Hepatocyte (in vitro differentiated cells): ENCODE measurements at regions not wholly inside any gene's neighbourhood (a gene's known extent, or its start where the extent isn't known, plus 50 kb on each side); places are given as distances from the start of the nearest gene placed in this dataset.

Source experiments
- DNase-seq: peaks from one replicate; pipeline ENCODE4 v3.0.0-alpha.2; 2016; ENCODE audit warnings: low spot score
- H2AFZ ChIP-seq: fragments of 200-600 bp; sonication (generic); 2 replicates; pipeline ENCODE4 v1.6.0; 2016; ENCODE audit warnings: antibody characterized with exemption, mild to moderate bottlenecking
- H3K27ac ChIP-seq: fragments of 200-600 bp; sonication (generic); 2 replicates; pipeline ENCODE4 v1.5.1; 2016; ENCODE audit warnings: mild to moderate bottlenecking
- H3K27me3 ChIP-seq: fragments of 200-600 bp; sonication (generic); 2 replicates; pipeline ENCODE4 v1.6.1; 2016
- H3K36me3 ChIP-seq: fragments of 200-600 bp; sonication (generic); replicated peaks from 2 replicates; pipeline ENCODE4 v1.5.1; 2016; ENCODE audit warnings: low read depth; ENCODE audit not compliant: insufficient read depth
- H3K4me1 ChIP-seq: fragments of 200-600 bp; sonication (generic); 2 replicates; pipeline ENCODE4 v1.5.1; 2016; ENCODE audit warnings: mild to moderate bottlenecking, moderate library complexity; ENCODE audit not compliant: insufficient read depth
- H3K4me2 ChIP-seq: fragments of 200-600 bp; sonication (generic); 2 replicates; pipeline ENCODE4 v1.6.0; 2016
- H3K4me3 ChIP-seq: fragments of 200-600 bp; sonication (generic); 2 replicates; pipeline ENCODE4 v1.5.1; 2016; ENCODE audit warnings: mild to moderate bottlenecking
- H3K79me2 ChIP-seq: fragments of 200-600 bp; sonication (generic); 2 replicates; pipeline ENCODE4 v1.6.0; 2017; ENCODE audit warnings: mild to moderate bottlenecking
- H3K9me2 ChIP-seq: fragments of 200-600 bp; sonication (generic); replicated peaks from 2 replicates; pipeline ENCODE4 v1.6.0; 2017; ENCODE audit warnings: mild to moderate bottlenecking; ENCODE audit not compliant: insufficient read depth
- H3K9me3 ChIP-seq: fragments of 200-600 bp; sonication (generic); 2 replicates; pipeline ENCODE4 v1.5.1; 2016; ENCODE audit warnings: low read depth, mild to moderate bottlenecking
- H4K20me1 ChIP-seq: fragments of 200-600 bp; sonication (generic); 2 replicates; pipeline ENCODE4 v1.6.0; 2016; ENCODE audit warnings: mild to moderate bottlenecking; ENCODE audit not compliant: insufficient read depth, poor library complexity, severe bottlenecking
- EZH2 ChIP-seq: fragments of 200-600 bp; sonication (generic); IDR thresholded peaks from 2 replicates; pipeline ENCODE4 v1.6.1; 2016; ENCODE audit warnings: antibody characterized with exemption, mild to moderate bottlenecking, borderline replicate concordance
- EZH2phosphoT487 ChIP-seq: fragments of 200-600 bp; sonication (generic); IDR thresholded peaks from one replicate; pipeline ENCODE4 v1.6.1; 2018; ENCODE audit warnings: antibody characterized with exemption, mild to moderate bottlenecking, low read depth, moderate library complexity; ENCODE audit not compliant: unreplicated experiment, severe bottlenecking
- WGBS: methylation state at CpG from one replicate; pipeline ENCODE4 v1.1.6; 2016; ENCODE audit warnings: low lambda C conversion rate; ENCODE audit errors: missing lambda C conversion rate; 5-methylcytosine and 5-hydroxymethylcytosine counted together
- TF ChIP-seq, protein P1 (sequence below): fragments of 200-600 bp; sonication (generic); IDR thresholded peaks from 2 replicates; pipeline ENCODE4 v1.5.1; 2016; ENCODE audit warnings: antibody characterized with exemption, mild to moderate bottlenecking; ENCODE audit not compliant: poor library complexity

DNA sequence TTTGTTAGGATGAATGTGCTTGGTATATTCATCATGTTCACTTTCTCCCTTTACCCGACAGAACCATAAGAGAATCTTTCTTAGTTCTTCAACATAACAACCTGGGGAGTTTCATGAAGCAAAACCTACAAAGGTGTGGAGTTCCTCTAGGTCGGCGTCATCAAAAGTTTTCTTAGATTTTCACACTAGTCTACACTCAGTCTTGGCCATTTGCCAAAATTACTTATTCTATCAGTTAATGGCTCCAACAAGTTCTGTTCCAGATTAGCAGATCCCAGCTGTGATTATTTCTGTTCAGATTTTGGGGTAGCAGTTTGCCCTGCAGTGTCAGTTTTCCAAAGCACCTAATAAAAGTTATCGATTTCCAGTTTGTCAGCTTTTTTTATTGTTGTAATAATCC lies 935.8 kb upstream of the RAG2 start:
- no peaks in the 10 kb centered on the region for H3K36me3 ChIP-seq
- no peaks in the 10 kb centered on the region for H3K27me3 ChIP-seq
- DNase-seq, result no peak
- H3K79me2 ChIP-seq, result no peaks in the 10 kb centered on the region
- WGBS, result 90% methylated on average over 4 of the region's 4 CpGs
- H4K20me1 ChIP-seq, result no peaks in the 10 kb centered on the region
- no peak overlapping the region for H2AFZ ChIP-seq
- TF ChIP-seq EZH2phosphoT487 (no peak), EZH2 (no peak)
- TF ChIP-seq, protein P1, sequence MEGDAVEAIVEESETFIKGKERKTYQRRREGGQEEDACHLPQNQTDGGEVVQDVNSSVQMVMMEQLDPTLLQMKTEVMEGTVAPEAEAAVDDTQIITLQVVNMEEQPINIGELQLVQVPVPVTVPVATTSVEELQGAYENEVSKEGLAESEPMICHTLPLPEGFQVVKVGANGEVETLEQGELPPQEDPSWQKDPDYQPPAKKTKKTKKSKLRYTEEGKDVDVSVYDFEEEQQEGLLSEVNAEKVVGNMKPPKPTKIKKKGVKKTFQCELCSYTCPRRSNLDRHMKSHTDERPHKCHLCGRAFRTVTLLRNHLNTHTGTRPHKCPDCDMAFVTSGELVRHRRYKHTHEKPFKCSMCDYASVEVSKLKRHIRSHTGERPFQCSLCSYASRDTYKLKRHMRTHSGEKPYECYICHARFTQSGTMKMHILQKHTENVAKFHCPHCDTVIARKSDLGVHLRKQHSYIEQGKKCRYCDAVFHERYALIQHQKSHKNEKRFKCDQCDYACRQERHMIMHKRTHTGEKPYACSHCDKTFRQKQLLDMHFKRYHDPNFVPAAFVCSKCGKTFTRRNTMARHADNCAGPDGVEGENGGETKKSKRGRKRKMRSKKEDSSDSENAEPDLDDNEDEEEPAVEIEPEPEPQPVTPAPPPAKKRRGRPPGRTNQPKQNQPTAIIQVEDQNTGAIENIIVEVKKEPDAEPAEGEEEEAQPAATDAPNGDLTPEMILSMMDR, result no peak
- H3K9me3 ChIP-seq, result no peaks in the 10 kb centered on the region
- no peak overlapping the region for H3K4me2 ChIP-seq
- H3K9me2 ChIP-seq, result no peaks in the 10 kb centered on the region
- H3K4me3 ChIP-seq, result no peak overlapping the region
- H3K4me1 ChIP-seq, result no peaks in the 10 kb centered on the region
- no peak overlapping the region for H3K27ac ChIP-seq

DNA sequence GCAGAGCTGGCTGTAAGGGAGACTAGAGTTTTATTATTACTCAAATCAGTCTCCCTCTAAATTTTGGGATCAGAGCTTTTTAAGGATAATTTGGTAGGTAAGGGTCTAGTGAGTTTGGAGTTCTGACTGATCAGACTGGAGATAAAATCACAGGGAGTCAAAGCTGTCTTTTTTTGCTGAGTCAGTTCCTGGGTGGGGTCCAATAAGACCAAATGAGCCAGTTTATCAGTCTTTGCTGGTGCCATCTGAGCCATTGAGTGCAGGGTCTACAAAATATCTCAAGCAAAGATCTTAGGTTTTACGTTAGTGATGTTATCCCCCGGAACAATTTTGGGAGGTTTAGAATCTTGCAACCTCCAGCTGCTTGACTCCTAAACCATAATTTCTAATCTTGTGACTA lies 935.1 kb upstream of the RAG2 start:
- no peak for DNase-seq
- no peaks in the 10 kb centered on the region for H3K9me2 ChIP-seq
- no peak overlapping the region for H3K27ac ChIP-seq
- TF ChIP-seq, protein P1, result no peak
- TF ChIP-seq EZH2 (no peak), EZH2phosphoT487 (no peak)
- 70% methylated on average over 2 of the region's 2 CpGs for WGBS
- H3K27me3 ChIP-seq, result no peaks in the 10 kb centered on the region
- no peaks in the 10 kb centered on the region for H3K4me1 ChIP-seq
- H3K36me3 ChIP-seq, result no peaks in the 10 kb centered on the region
- H3K4me2 ChIP-seq, result no peak overlapping the region
- no peaks in the 10 kb centered on the region for H4K20me1 ChIP-seq
- H3K9me3 ChIP-seq, result no peaks in the 10 kb centered on the region
- no peaks in the 10 kb centered on the region for H3K79me2 ChIP-seq
- no peak overlapping the region for H2AFZ ChIP-seq
- no peak overlapping the region for H3K4me3 ChIP-seq

DNA sequence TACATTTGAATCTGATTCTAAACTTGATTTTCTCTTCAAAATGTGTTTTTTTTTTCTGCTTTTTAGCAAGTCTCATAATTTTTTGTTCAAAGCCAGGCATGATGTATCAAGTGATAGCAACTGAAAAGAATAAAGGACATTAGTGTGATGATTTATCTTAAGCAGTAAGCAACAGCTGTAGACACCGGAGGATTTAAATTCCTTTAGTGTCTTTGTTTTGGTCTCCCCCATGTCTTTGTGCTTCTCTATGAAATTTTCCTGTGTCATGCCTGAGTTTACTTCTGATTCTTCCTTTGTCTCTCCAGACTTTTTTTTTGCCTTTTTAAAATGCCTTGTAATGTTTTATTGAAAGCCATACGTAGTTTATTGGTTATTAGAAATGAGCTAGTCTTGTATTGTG lies 934.2 kb upstream of the RAG2 start:
- no peak overlapping the region for H3K27ac ChIP-seq
- H2AFZ ChIP-seq, result no peak overlapping the region
- TF ChIP-seq EZH2 (no peak), EZH2phosphoT487 (no peak)
- TF ChIP-seq, protein P1, result no peak
- no peak overlapping the region for H3K4me3 ChIP-seq
- no peaks in the 10 kb centered on the region for H3K36me3 ChIP-seq
- H3K9me3 ChIP-seq, result no peaks in the 10 kb centered on the region
- H4K20me1 ChIP-seq, result no peaks in the 10 kb centered on the region
- H3K9me2 ChIP-seq, result no peaks in the 10 kb centered on the region
- no peak overlapping the region for H3K4me2 ChIP-seq
- no peaks in the 10 kb centered on the region for H3K79me2 ChIP-seq
- 53% methylated on average over 2 of the region's 2 CpGs for WGBS
- H3K27me3 ChIP-seq, result no peaks in the 10 kb centered on the region
- no peak for DNase-seq
- no peaks in the 10 kb centered on the region for H3K4me1 ChIP-seq

DNA sequence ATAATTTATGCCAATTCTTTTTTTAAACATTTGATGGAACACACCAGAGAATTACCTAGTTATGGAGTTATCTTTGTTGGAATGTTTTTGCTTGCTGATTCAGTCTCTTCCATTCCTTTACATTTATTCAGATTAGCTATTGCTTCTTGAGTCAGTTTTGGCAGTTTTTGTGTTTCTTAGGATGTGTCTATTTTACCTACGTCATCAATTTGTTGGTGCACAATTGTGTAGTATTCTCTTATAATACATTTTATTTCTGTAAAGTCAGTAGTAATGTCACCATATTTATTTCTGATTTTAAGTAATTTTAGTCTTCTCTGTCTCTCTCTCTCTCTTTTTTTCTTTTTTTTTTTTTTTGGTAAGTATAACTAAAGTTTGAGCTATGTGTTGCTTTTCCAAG lies 929.5 kb upstream of the RAG2 start:
- no peaks in the 10 kb centered on the region for H4K20me1 ChIP-seq
- H3K27me3 ChIP-seq, result no peaks in the 10 kb centered on the region
- no peaks in the 10 kb centered on the region for H3K9me2 ChIP-seq
- no peaks in the 10 kb centered on the region for H3K9me3 ChIP-seq
- H3K27ac ChIP-seq, result no peak overlapping the region
- H3K4me2 ChIP-seq, result no peak overlapping the region
- H3K79me2 ChIP-seq, result no peaks in the 10 kb centered on the region
- no peak for DNase-seq
- TF ChIP-seq EZH2phosphoT487, result no peak
- TF ChIP-seq, protein P1, result no peak
- no peaks in the 10 kb centered on the region for H3K36me3 ChIP-seq
- no peaks in the 10 kb centered on the region for H3K4me1 ChIP-seq
- H3K4me3 ChIP-seq, result no peak overlapping the region
- WGBS, result 100% methylated on average over 1 of the region's 1 CpG
- no peak overlapping the region for H2AFZ ChIP-seq
